HCEC 1CT (cell line): ENCODE measurements at regions not wholly inside any gene's neighbourhood (a gene's known extent, or its start where the extent isn't known, plus 50 kb on each side); places are given as distances from the start of the nearest gene placed in this dataset.

Experiments used
- DNase-seq: peaks from one replicate; pipeline ENCODE4 v3.0.0-alpha.2; 2017

GRCh38 chr3:124413393-124413792 is 316.9 kb upstream of the UMPS start:
- no peak for DNase-seq

DNA sequence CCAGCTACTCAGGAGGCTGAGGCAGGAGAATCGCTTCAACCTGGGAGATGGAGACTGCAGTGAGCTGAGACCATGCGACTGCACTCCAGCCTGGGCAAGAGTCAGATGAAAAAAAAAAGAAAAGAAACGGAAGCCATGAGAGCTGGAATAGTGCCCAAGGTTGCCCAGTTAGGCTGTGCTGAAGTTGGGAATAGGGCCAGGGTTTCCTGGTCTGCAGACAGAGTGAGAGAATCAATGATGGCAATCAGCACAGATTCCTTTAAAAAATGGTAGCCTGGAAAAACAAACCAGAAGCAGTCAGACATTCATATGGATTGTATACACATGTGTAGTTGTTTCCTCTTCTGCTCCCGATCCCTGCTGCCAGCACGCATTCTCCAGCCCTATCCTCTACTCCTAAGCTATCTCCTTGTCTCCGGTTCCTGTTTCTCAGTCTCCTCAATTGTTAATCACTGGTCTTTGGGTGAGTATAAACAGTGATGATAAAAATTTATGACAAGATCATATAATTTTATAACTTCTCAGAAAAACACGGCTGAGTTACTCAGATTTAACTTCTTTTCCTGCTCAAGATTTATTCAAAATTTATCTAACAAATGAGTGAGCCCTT is 316.2 kb upstream of the UMPS start:
- no peak for DNase-seq

DNA sequence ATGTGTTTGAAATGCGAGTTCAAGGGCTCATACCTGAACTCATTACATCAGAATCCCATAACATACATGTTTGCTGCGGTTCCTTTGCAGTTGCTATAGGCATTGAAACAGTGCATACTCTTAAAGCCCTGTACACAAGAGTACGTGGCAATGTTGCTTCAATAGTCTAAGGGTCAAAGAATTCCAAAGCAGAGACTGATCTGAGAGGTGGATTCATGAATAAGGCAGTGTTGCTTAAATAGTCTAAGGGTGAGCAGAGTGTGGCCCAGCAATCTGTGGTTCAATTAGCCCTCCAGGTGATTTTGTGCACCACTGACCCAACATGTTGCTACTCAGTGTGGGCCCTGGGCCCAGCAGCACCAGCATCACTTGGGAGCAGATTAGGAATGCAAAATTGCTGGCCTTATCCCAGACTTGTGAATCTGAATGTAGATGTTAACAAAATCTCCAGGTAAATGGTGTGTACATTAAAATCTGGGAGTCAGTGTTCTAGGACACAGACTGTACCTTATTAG is 314.7 kb upstream of the UMPS start:
- DNase-seq, result no peak

- no peak for DNase-seq
These were observed 310.9 kb upstream of the UMPS start for GRCh38 chr3:124419303-124419702.

GRCh38 chr3:124420392-124420791 is 309.9 kb upstream of the UMPS start:
- no peak for DNase-seq

- no peak for DNase-seq
These were observed 307.4 kb upstream of the UMPS start for GRCh38 chr3:124422805-124423204.

DNA sequence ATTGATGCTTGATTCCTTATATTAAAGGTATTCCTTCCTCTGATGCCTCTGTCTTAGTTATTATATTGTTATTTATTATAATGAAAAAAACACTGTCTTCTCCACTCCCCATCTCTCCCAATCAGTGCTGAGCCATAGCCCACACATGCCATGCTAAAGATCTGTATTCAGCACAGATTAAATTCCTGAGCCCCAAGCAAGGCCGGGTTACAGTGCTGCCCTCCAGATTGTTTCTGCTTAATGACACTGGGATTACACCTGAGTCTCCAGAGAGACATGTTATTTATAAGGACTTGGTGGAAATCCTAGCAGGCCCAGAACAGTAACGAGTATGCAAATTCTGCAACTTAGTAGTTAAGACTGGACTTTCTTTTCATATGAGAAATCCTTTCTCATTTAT is 305.9 kb upstream of the UMPS start:
- DNase-seq, result no peak

DNA sequence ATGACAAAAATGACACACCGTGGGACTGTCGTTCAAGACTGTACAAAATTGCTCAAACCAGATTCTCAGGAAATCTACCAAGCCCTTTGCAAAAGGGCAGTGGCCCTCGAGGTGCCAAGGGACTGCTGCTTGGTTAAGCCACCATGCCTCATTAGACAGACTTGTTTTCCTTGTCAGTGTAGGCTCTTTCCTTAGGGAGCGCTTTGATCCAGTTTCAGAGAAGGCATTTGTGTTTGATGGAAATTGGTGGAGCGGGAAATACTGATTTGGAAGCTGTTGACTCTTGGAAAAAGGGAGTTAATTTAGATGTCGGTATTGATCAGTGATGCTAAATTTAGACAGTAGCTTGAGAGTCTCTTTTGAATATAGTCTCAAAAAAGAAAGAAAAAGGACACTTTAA is 304.3 kb upstream of the UMPS start:
- DNase-seq, result no peak

- DNase-seq, result no peak
These were observed 301.7 kb upstream of the UMPS start for GRCh38 chr3:124428372-124429128.

- no peak for DNase-seq
These were observed 301.0 kb upstream of the UMPS start for GRCh38 chr3:124429129-124429815.

DNA sequence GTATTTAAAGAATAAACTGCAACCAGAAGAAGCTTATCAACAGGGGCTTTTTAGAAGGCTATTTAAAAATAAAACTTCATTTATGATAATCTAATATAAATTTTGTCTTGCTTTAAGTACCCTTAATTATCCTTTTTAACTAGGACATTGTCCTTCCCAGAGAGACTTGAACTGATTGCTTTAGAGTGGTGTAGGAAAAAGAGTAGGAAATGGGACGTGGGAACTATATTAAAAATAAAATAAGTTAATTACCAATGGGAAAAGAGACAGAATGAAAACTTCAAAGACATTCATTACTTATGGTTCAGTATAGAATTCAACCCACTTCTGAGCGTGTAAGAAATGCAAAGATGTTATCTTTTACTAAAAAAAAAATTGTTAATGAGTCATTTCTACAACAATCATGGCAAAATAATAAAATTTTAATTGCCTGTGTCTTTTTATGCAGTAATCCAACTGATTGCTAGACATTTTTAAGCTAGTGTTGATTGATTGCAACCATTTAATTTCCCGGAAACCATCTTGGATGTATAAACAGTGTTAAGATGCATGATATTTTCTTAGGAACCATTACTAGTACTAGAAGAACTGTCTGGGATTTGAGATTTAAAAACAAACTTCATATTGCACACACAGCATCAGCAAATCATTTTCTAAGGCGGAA is 298.8 kb upstream of the UMPS start:
- DNase-seq, result no peak

GRCh38 chr3:124434176-124434575 is 296.1 kb upstream of the UMPS start:
- no peak for DNase-seq

- DNase-seq, result no peak
These were observed 294.8 kb upstream of the UMPS start for GRCh38 chr3:124435467-124435866.

GRCh38 chr3:124438813-124439212 is 291.4 kb upstream of the UMPS start:
- DNase-seq, result no peak

GRCh38 chr3:124439603-124440002 is 290.6 kb upstream of the UMPS start:
- DNase-seq, result no peak

GRCh38 chr3:124441766-124442165 is 288.5 kb upstream of the UMPS start:
- DNase-seq, result no peak

- no peak for DNase-seq
These were observed 287.8 kb upstream of the UMPS start for GRCh38 chr3:124442463-124442862.

- DNase-seq, result no peak
These were observed 286.8 kb upstream of the UMPS start for GRCh38 chr3:124443446-124443845.

- no peak for DNase-seq
These were observed 286.2 kb upstream of the UMPS start for GRCh38 chr3:124444075-124444474.

DNA sequence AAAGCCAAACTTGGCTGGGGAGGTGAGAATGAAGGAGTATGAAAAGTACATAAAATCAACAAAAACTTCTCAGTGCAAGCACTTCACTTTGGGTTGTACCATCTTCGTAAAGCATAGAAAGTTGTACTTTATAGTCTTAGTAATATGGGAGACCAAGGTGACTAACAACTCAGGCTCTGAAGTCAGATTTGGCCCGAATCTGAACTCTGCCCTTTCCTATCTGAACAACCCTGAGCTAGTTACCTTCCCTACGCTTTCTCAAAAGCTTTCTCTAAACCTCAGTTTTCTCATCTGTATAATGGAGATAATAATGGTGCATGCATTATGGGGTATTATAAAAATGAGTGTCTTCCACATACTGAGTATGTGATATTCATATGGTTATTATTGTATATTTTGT is 285.4 kb upstream of the UMPS start:
- DNase-seq, result no peak

- DNase-seq, result no peak
These were observed 282.4 kb upstream of the UMPS start for GRCh38 chr3:124447845-124448244.

DNA sequence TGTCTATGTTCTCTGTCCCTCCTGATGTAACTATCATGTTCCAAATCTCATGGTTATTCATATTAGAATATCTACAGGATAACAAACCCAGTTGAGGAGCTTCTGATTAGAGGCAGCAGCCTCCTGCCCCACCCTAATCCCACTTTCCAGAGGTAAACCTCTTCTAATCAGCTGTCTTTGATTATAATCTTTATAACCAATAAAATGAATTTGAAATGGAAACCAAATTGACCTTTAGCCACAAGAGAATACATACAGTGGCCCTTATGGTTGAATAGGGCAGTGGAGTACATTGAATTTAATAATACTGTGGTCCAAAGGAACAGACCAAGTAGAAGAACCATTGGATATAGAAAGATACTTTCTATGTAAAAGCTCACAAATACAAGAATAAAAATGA is 281.3 kb upstream of the UMPS start:
- DNase-seq, result no peak

DNA sequence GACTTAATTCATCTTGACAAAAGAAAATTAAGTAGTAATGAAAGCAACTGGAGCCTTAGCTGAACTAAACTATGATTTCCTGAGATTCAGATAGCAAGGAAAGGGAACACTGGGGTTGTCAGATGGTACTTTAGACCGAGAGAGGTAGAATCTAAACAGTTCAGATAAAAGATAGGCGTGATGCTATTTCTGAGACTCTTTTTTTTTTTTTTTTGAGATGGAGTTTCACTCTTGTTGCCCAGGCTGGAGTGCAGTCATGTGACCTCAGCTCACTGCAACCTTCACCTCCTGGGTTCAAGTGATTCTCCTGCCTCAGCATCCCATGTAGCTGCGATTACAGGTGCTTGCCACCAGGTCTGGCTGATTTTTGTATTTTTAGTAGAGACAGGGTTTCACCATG is 279.9 kb upstream of the UMPS start:
- no peak for DNase-seq
